B cell (primary cell): ENCODE measurements at regions not wholly inside any gene's neighbourhood (a gene's known extent, or its start where the extent isn't known, plus 50 kb on each side); places are given as distances from the start of the nearest gene placed in this dataset.
"Not testable (repeated sequence)": the region's sequence is repeated elsewhere in the genome, so short reads cannot be mapped to it uniquely, and the experiment has no call there.

Source experiments
- CTCF ChIP-seq: fragments of 200-600 bp; IDR thresholded peaks from one replicate; pipeline ENCODE4 v1.8.0; 2022; ENCODE audit warnings: antibody characterized with exemption, mild to moderate bottlenecking
- EZH2 ChIP-seq: IDR thresholded peaks from 2 replicates; pipeline ENCODE4 v1.6.1; 2012; ENCODE audit warnings: borderline replicate concordance, low read depth, mild to moderate bottlenecking, moderate library complexity, low read length; ENCODE audit not compliant: insufficient read depth, poor library complexity, severe bottlenecking

- TF ChIP-seq CTCF, EZH2: not testable (repeated sequence)
Measured at GRCh38 chr2:47694451-47694850, 88.5 kb upstream of the MSH6 start.
